PC-3 (cell line): ENCODE measurements at regions not wholly inside any gene's neighbourhood (a gene's known extent, or its start where the extent isn't known, plus 50 kb on each side); places are given as distances from the start of the nearest gene placed in this dataset.

ENCODE experiments used
- ATAC-seq: fragments of 200-7000 bp; cut with Tn5 transposase; 2 replicates; pipeline ENCODE4 v1.9.1; 2020; ENCODE audit warnings: mild to moderate bottlenecking, moderate library complexity
- BruUV-seq: library from RNA; stranded (reverse); fragments of 400-500 nt; replicated peaks from 2 replicates; lab custom pipeline; 2021; lab: Mats Ljungman, UMichigan
- CTCF ChIA-PET: fragments of 300-600 bp; sonication (Branson Sonifier 250); formaldehyde crosslinking; loops from one replicate; lab custom pipeline; 2022; ENCODE audit warnings: antibody characterized with exemption; lab: Charles Lee
- POLR2A ChIA-PET: fragments of 300-600 bp; sonication (Branson Sonifier 250); formaldehyde crosslinking; loops from one replicate; lab custom pipeline; 2022; ENCODE audit warnings: antibody characterized with exemption; ENCODE audit not compliant: unreplicated experiment; lab: Charles Lee
- DNase-seq: peaks from one replicate; pipeline ENCODE4 v3.0.0-alpha.2; 2015
- H2AFZ ChIP-seq: fragments of 300-600 bp; sonication (generic); 2 replicates; pipeline ENCODE4 v1.6.0; 2016; ENCODE audit warnings: antibody characterized with exemption, low read length
- H3F3A ChIP-seq: fragments of 300-600 bp; sonication (generic); one replicate; pipeline ENCODE4 v1.6.0; 2017; ENCODE audit warnings: antibody characterized with exemption, low read length, control low read depth, mild to moderate bottlenecking; ENCODE audit not compliant: unreplicated experiment
- H3K27ac ChIP-seq: fragments of 300-600 bp; sonication (generic); 2 replicates; pipeline ENCODE4 v1.5.1; 2016; ENCODE audit warnings: mild to moderate bottlenecking, low read length
- H3K27me3 ChIP-seq: fragments of 300-600 bp; sonication (generic); 2 replicates; pipeline ENCODE4 v1.6.1; 2016; ENCODE audit warnings: low read length, mixed read lengths
- H3K36me3 ChIP-seq: fragments of 300-600 bp; sonication (generic); 2 replicates; pipeline ENCODE4 v1.6.1; 2016; ENCODE audit warnings: low read depth, mixed run types, low read length, mixed read lengths
- H3K4me1 ChIP-seq: fragments of 300-600 bp; sonication (generic); 2 replicates; pipeline ENCODE4 v1.5.1; 2016; ENCODE audit warnings: low read length; ENCODE audit not compliant: insufficient read depth
- H3K4me2 ChIP-seq: fragments of 300-600 bp; sonication (generic); 2 replicates; pipeline ENCODE4 v1.6.0; 2016; ENCODE audit warnings: low read length
- H3K4me3 ChIP-seq: fragments of 300-600 bp; sonication (generic); 2 replicates; pipeline ENCODE4 v1.5.1; 2016; ENCODE audit warnings: mild to moderate bottlenecking, low read length, mixed read lengths
- H3K79me2 ChIP-seq: fragments of 300-600 bp; sonication (generic); 2 replicates; pipeline ENCODE4 v1.6.1; 2017; ENCODE audit warnings: low read length, mixed read lengths
- H3K9ac ChIP-seq: fragments of 300-600 bp; sonication (generic); 2 replicates; pipeline ENCODE4 v1.6.0; 2016; ENCODE audit warnings: mild to moderate bottlenecking, low read length
- H3K9me2 ChIP-seq: fragments of 300-600 bp; sonication (generic); replicated peaks from 2 replicates; pipeline ENCODE4 v1.6.1; 2016; ENCODE audit warnings: mixed run types, low read length, mixed read lengths
- H3K9me3 ChIP-seq: fragments of 300-600 bp; sonication (generic); 2 replicates; pipeline ENCODE4 v1.6.1; 2016; ENCODE audit warnings: low read length, mixed read lengths
- H4K20me1 ChIP-seq: fragments of 300-600 bp; sonication (generic); 2 replicates; pipeline ENCODE4 v1.6.1; 2016; ENCODE audit warnings: low read length, mixed read lengths
- EZH2 ChIP-seq: fragments of 300-600 bp; sonication (generic); IDR thresholded peaks from one replicate; pipeline ENCODE4 v1.6.1; 2017; ENCODE audit warnings: antibody characterized with exemption, mild to moderate bottlenecking, low read length; ENCODE audit not compliant: unreplicated experiment
- EZH2phosphoT487 ChIP-seq: fragments of 300-600 bp; sonication (generic); IDR thresholded peaks from 2 replicates; pipeline ENCODE4 v1.6.1; 2018; ENCODE audit warnings: mild to moderate bottlenecking, antibody characterized with exemption, low read length, borderline replicate concordance
- intact Hi-C: fragments of 100-400 bp; cut with micrococcal nuclease; formaldehyde crosslinking; loops from 2 replicates; pipeline ENCODE4 v1.9.0; 2023
- TF ChIP-seq, protein P1 (sequence below): fragments of 300-600 bp; sonication (generic); conservative IDR thresholded peaks from 2 replicates; pipeline ENCODE4 v1.5.1; 2017; ENCODE audit warnings: antibody characterized with exemption, low read depth, mild to moderate bottlenecking, low read length

DNA sequence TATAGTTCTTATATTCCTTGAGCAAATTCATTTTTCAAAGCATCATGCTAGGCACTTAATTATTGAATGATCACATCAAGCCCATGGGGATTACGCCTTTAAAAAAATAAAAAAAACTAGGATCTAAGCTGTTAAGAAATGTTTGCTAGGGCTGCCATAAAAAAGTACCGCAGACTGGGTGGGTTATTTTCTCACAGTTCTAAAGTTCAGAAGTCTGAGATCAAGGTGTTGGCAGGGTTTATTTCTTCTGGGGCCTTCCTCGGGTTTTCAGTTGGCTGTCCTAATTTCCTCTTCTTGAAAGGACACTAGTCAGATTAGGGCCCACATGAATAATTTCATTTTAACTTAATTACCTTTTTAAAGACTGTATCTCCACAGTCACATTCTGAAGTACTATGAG is 165.6 kb upstream of the RIMS1 start:
- no peaks in the 10 kb centered on the region for H3K79me2 ChIP-seq
- no peaks in the 10 kb centered on the region for H3F3A ChIP-seq
- no peak overlapping the region for H2AFZ ChIP-seq
- H3K27me3 ChIP-seq: no peaks in the 10 kb centered on the region
- H3K36me3 ChIP-seq: no peaks in the 10 kb centered on the region
- BruUV-seq: no TSS peak
- TF ChIP-seq, protein P1, sequence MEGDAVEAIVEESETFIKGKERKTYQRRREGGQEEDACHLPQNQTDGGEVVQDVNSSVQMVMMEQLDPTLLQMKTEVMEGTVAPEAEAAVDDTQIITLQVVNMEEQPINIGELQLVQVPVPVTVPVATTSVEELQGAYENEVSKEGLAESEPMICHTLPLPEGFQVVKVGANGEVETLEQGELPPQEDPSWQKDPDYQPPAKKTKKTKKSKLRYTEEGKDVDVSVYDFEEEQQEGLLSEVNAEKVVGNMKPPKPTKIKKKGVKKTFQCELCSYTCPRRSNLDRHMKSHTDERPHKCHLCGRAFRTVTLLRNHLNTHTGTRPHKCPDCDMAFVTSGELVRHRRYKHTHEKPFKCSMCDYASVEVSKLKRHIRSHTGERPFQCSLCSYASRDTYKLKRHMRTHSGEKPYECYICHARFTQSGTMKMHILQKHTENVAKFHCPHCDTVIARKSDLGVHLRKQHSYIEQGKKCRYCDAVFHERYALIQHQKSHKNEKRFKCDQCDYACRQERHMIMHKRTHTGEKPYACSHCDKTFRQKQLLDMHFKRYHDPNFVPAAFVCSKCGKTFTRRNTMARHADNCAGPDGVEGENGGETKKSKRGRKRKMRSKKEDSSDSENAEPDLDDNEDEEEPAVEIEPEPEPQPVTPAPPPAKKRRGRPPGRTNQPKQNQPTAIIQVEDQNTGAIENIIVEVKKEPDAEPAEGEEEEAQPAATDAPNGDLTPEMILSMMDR: no peak
- TF ChIP-seq EZH2phosphoT487 (no peak), EZH2 (no peak)
- no peak overlapping the region for H3K4me3 ChIP-seq
- H3K9me3 ChIP-seq: no peaks in the 10 kb centered on the region
- no peak overlapping the region for H3K27ac ChIP-seq
- H3K9me2 ChIP-seq: no peaks in the 10 kb centered on the region
- no peaks in the 10 kb centered on the region for H4K20me1 ChIP-seq
- ChIA-PET CTCF (interaction anchor here (0.8 kb wide), 1 partner anchor 826 kb away, joined by 3 read pairs; no protein-coding TSS in a partner anchor), POLR2A (no interaction called here)
- no peak overlapping the region for H3K4me2 ChIP-seq
- no peak overlapping the region for H3K9ac ChIP-seq
- no peaks in the 10 kb centered on the region for H3K4me1 ChIP-seq
- intact Hi-C loops: no loop called here
- DNase-seq (no peak), ATAC-seq (no peak)

DNA sequence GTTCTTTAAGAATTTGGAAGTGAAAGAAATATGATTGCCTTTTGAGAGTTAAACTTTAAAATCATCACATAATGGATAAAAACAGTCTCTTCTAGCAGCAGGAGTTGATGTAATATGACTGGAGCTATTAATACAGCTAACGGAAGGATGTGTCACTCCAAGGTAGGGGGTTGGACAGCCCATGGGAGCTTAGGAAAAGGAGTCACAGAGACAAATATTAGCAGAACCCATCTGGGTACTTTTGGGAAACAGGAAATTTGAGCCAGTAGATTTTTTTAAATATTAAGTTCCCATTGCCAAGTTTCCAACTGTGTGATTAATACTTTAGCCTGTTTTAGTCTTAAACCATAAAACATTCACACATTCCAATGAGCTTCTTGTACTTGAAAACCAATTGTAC is 164.7 kb upstream of the RIMS1 start:
- Histone ChIP-seq H3F3A (no peaks in the 10 kb centered on the region), H3K9me2 (no peaks in the 10 kb centered on the region), H4K20me1 (no peaks in the 10 kb centered on the region), H3K36me3 (no peaks in the 10 kb centered on the region), H3K9me3 (no peaks in the 10 kb centered on the region), H3K4me2 (no peak overlapping the region), H3K27me3 (no peaks in the 10 kb centered on the region), H3K27ac (no peak overlapping the region), H3K4me3 (no peak overlapping the region), H3K9ac (no peak overlapping the region), H2AFZ (no peak overlapping the region), H3K4me1 (no peaks in the 10 kb centered on the region), H3K79me2 (no peaks in the 10 kb centered on the region)
- ATAC-seq (peak; percentile 43), DNase-seq (no peak)
- TF ChIP-seq EZH2: no peak
- no peak for TF ChIP-seq EZH2phosphoT487
- TF ChIP-seq, protein P1: no peak
- intact Hi-C loops: no loop called here
- no TSS peak for BruUV-seq
- ChIA-PET CTCF (no interaction called here), POLR2A (interaction anchor here (0.6 kb wide), 1 partner anchor 342 kb away, joined by 3 read pairs; no protein-coding TSS in a partner anchor)

DNA sequence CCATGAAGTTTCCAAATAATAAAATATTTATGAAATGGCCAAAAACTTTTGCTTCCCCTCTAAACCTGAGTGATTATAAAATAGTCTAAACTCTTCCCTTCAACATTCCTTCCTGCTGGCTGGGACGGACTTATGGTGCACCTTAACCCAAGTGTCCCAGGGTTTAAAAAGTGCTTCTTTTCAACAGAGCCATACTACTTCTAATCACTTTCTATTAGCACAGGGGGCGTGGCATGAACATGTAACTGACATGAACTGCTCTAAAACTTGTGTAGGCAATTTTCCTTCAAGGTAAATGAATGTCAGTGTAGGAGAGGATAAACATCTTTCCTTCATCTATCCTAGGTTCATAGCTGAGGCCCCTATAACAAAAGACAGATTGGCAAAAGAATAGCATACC is 163.6 kb upstream of the RIMS1 start:
- Histone ChIP-seq H3K9me2 (no peaks in the 10 kb centered on the region), H3F3A (no peaks in the 10 kb centered on the region), H3K27ac (no peak overlapping the region), H3K36me3 (no peaks in the 10 kb centered on the region), H2AFZ (no peak overlapping the region), H4K20me1 (no peaks in the 10 kb centered on the region), H3K4me1 (no peaks in the 10 kb centered on the region), H3K4me2 (no peak overlapping the region), H3K27me3 (no peaks in the 10 kb centered on the region), H3K4me3 (no peak overlapping the region), H3K9ac (no peak overlapping the region), H3K79me2 (no peaks in the 10 kb centered on the region), H3K9me3 (no peaks in the 10 kb centered on the region)
- TF ChIP-seq EZH2: no peak
- no peak for TF ChIP-seq EZH2phosphoT487
- TF ChIP-seq, protein P1: no peak
- ATAC-seq (no peak), DNase-seq (no peak)
- intact Hi-C loops: no loop called here
- ChIA-PET POLR2A (no interaction called here), CTCF (no interaction called here)
- BruUV-seq: no TSS peak
